Nephron progenitor cell (in vitro differentiated cells): ENCODE measurements at regions not wholly inside any gene's neighbourhood (a gene's known extent, or its start where the extent isn't known, plus 50 kb on each side); places are given as distances from the start of the nearest gene placed in this dataset.

Experiments used
- DNase-seq: peaks from one replicate; pipeline ENCODE4 v3.0.0; 2021
- H3K27ac Mint-ChIP-seq: 2 replicates; pipeline ENCODE4 v1.8.0; 2021; ENCODE audit warnings: mild to moderate bottlenecking, moderate library complexity, mixed read lengths
- H3K27me3 Mint-ChIP-seq: 2 replicates; pipeline ENCODE4 v1.8.0; 2021; ENCODE audit warnings: mild to moderate bottlenecking, low read depth, mixed read lengths; ENCODE audit not compliant: poor library complexity
- H3K36me3 Mint-ChIP-seq: 2 replicates; pipeline ENCODE4 v1.8.0; 2021; ENCODE audit warnings: low read depth, mixed read lengths
- H3K4me1 Mint-ChIP-seq: 2 replicates; pipeline ENCODE4 v1.8.0; 2021; ENCODE audit warnings: mixed read lengths
- H3K4me3 Mint-ChIP-seq: 2 replicates; pipeline ENCODE4 v1.8.0; 2021; ENCODE audit warnings: mild to moderate bottlenecking, moderate library complexity, mixed read lengths
- H3K9me3 Mint-ChIP-seq: 2 replicates; pipeline ENCODE4 v1.8.0; 2021; ENCODE audit warnings: mild to moderate bottlenecking, moderate library complexity, mixed read lengths
- CTCF ChIP-seq: fragments of 200-600 bp; sonication (generic); IDR thresholded peaks from 2 replicates; pipeline ENCODE4 v1.5.0; 2021; ENCODE audit warnings: antibody characterized with exemption

GRCh38 chr18:75500545-75500944, 73.0 kb upstream of the SMIM21 start:
- Mint-ChIP-seq H3K36me3 (no peaks in the 10 kb centered on the region), H3K4me1 (peaks cover 52% of the 10 kb centered on the region), H3K4me3 (no peak overlapping the region), H3K27me3 (peaks cover under 1% of the 10 kb centered on the region), H3K9me3 (no peaks in the 10 kb centered on the region), H3K27ac (no peak overlapping the region)
- TF ChIP-seq CTCF = no peak
- no peak for DNase-seq

GRCh38 chr18:75497576-75498235, 70.2 kb upstream of the SMIM21 start:
- Mint-ChIP-seq H3K27me3 (no peaks in the 10 kb centered on the region), H3K4me3 (no peak overlapping the region), H3K4me1 (peaks cover 46% of the 10 kb centered on the region), H3K36me3 (no peaks in the 10 kb centered on the region), H3K9me3 (no peaks in the 10 kb centered on the region), H3K27ac (no peak overlapping the region)
- DNase-seq = no peak
- TF ChIP-seq CTCF = no peak

- Mint-ChIP-seq H3K4me3 (no peak overlapping the region), H3K9me3 (no peaks in the 10 kb centered on the region), H3K27ac (peak overlapping the region; percentile 79), H3K27me3 (no peaks in the 10 kb centered on the region), H3K4me1 (peaks cover 50% of the 10 kb centered on the region), H3K36me3 (no peaks in the 10 kb centered on the region)
- TF ChIP-seq CTCF = no peak
- peak; percentile 33 for DNase-seq
Measured at GRCh38 chr18:75496151-75496550, 68.6 kb upstream of the SMIM21 start.

GRCh38 chr18:75492852-75493251, 65.3 kb upstream of the SMIM21 start:
- no peak for TF ChIP-seq CTCF
- Mint-ChIP-seq H3K4me1 (peaks cover 53% of the 10 kb centered on the region), H3K36me3 (no peaks in the 10 kb centered on the region), H3K27ac (no peak overlapping the region), H3K4me3 (no peak overlapping the region), H3K27me3 (no peaks in the 10 kb centered on the region), H3K9me3 (no peaks in the 10 kb centered on the region)
- no peak for DNase-seq

GRCh38 chr18:75491361-75491760, 63.9 kb upstream of the SMIM21 start:
- H3K9me3 Mint-ChIP-seq = peaks cover under 1% of the 10 kb centered on the region
- no peak for TF ChIP-seq CTCF
- H3K27ac Mint-ChIP-seq = no peak overlapping the region
- H3K4me1 Mint-ChIP-seq = peaks cover 38% of the 10 kb centered on the region
- no peak overlapping the region for H3K4me3 Mint-ChIP-seq
- H3K36me3 Mint-ChIP-seq = no peaks in the 10 kb centered on the region
- H3K27me3 Mint-ChIP-seq = no peaks in the 10 kb centered on the region
- DNase-seq = no peak

- no peak for TF ChIP-seq CTCF
- peak overlapping the region; percentile 6 for H3K27ac Mint-ChIP-seq
- peaks cover 21% of the 10 kb centered on the region for H3K4me1 Mint-ChIP-seq
- H3K9me3 Mint-ChIP-seq = peaks cover 14% of the 10 kb centered on the region
- no peak overlapping the region for H3K4me3 Mint-ChIP-seq
- DNase-seq = no peak
- H3K27me3 Mint-ChIP-seq = no peaks in the 10 kb centered on the region
- H3K36me3 Mint-ChIP-seq = no peaks in the 10 kb centered on the region
Measured at GRCh38 chr18:75489493-75490190, 62.1 kb upstream of the SMIM21 start.
